K562 (cell line): ENCODE measurements at regions not wholly inside any gene's neighbourhood (a gene's known extent, or its start where the extent isn't known, plus 50 kb on each side); places are given as distances from the start of the nearest gene placed in this dataset.

Source experiments
- TF ChIP-seq, protein P1 (sequence below): sonication (generic); formaldehyde crosslinking; IDR thresholded peaks from 2 replicates; pipeline ENCODE4 v1.8.0; 2023; ENCODE audit warnings: missing genetic modification reagents, mild to moderate bottlenecking, borderline replicate concordance
- TF ChIP-seq, protein P2 (sequence below): fragments of 250-450 bp; sonication (Bioruptor Pico); IDR thresholded peaks from 2 replicates; pipeline ENCODE4 v1.5.1; 2021; ENCODE audit warnings: mild to moderate bottlenecking
- TF ChIP-seq, protein P3 (sequence below): sonication (generic); formaldehyde crosslinking; IDR thresholded peaks from 2 replicates; pipeline ENCODE4 v1.8.0; 2022; ENCODE audit warnings: mild to moderate bottlenecking, missing genetic modification reagents

DNA sequence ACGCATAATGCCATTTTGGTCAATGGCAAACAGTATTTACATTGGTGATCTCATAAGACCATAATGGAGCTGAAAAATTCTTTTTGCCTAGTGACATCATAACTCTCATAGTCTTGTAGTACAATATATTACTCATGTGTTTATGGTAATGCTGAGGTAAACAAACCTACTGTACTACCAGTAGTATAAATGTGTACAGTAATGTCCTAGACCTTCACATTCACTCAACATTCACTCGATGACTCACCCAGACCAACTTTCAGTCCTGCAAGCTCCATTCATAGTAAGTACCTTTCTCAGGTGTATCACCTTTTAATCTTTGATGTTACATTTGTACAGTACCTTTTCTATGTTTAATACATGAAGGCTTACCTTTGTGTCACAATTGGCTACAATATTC lies 558.2 kb upstream of the PIK3C3 start (continued):
- TF ChIP-seq, protein P1, sequence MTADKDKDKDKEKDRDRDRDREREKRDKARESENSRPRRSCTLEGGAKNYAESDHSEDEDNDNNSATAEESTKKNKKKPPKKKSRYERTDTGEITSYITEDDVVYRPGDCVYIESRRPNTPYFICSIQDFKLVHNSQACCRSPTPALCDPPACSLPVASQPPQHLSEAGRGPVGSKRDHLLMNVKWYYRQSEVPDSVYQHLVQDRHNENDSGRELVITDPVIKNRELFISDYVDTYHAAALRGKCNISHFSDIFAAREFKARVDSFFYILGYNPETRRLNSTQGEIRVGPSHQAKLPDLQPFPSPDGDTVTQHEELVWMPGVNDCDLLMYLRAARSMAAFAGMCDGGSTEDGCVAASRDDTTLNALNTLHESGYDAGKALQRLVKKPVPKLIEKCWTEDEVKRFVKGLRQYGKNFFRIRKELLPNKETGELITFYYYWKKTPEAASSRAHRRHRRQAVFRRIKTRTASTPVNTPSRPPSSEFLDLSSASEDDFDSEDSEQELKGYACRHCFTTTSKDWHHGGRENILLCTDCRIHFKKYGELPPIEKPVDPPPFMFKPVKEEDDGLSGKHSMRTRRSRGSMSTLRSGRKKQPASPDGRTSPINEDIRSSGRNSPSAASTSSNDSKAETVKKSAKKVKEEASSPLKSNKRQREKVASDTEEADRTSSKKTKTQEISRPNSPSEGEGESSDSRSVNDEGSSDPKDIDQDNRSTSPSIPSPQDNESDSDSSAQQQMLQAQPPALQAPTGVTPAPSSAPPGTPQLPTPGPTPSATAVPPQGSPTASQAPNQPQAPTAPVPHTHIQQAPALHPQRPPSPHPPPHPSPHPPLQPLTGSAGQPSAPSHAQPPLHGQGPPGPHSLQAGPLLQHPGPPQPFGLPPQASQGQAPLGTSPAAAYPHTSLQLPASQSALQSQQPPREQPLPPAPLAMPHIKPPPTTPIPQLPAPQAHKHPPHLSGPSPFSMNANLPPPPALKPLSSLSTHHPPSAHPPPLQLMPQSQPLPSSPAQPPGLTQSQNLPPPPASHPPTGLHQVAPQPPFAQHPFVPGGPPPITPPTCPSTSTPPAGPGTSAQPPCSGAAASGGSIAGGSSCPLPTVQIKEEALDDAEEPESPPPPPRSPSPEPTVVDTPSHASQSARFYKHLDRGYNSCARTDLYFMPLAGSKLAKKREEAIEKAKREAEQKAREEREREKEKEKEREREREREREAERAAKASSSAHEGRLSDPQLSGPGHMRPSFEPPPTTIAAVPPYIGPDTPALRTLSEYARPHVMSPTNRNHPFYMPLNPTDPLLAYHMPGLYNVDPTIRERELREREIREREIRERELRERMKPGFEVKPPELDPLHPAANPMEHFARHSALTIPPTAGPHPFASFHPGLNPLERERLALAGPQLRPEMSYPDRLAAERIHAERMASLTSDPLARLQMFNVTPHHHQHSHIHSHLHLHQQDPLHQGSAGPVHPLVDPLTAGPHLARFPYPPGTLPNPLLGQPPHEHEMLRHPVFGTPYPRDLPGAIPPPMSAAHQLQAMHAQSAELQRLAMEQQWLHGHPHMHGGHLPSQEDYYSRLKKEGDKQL (CRISPR knock-in tag): no peak
- TF ChIP-seq, protein P2, sequence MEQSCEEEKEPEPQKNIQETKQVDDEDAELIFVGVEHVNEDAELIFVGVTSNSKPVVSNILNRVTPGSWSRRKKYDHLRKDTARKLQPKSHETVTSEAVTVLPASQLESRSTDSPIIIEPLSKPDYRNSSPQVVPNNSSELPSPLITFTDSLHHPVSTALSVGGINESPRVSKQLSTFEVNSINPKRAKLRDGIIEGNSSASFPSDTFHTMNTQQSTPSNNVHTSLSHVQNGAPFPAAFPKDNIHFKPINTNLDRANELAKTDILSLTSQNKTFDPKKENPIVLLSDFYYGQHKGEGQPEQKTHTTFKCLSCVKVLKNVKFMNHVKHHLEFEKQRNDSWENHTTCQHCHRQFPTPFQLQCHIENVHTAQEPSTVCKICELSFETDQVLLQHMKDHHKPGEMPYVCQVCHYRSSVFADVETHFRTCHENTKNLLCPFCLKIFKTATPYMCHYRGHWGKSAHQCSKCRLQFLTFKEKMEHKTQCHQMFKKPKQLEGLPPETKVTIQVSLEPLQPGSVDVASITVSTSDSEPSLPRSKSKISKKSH (CRISPR knock-in tag): no peak
- TF ChIP-seq, protein P3, sequence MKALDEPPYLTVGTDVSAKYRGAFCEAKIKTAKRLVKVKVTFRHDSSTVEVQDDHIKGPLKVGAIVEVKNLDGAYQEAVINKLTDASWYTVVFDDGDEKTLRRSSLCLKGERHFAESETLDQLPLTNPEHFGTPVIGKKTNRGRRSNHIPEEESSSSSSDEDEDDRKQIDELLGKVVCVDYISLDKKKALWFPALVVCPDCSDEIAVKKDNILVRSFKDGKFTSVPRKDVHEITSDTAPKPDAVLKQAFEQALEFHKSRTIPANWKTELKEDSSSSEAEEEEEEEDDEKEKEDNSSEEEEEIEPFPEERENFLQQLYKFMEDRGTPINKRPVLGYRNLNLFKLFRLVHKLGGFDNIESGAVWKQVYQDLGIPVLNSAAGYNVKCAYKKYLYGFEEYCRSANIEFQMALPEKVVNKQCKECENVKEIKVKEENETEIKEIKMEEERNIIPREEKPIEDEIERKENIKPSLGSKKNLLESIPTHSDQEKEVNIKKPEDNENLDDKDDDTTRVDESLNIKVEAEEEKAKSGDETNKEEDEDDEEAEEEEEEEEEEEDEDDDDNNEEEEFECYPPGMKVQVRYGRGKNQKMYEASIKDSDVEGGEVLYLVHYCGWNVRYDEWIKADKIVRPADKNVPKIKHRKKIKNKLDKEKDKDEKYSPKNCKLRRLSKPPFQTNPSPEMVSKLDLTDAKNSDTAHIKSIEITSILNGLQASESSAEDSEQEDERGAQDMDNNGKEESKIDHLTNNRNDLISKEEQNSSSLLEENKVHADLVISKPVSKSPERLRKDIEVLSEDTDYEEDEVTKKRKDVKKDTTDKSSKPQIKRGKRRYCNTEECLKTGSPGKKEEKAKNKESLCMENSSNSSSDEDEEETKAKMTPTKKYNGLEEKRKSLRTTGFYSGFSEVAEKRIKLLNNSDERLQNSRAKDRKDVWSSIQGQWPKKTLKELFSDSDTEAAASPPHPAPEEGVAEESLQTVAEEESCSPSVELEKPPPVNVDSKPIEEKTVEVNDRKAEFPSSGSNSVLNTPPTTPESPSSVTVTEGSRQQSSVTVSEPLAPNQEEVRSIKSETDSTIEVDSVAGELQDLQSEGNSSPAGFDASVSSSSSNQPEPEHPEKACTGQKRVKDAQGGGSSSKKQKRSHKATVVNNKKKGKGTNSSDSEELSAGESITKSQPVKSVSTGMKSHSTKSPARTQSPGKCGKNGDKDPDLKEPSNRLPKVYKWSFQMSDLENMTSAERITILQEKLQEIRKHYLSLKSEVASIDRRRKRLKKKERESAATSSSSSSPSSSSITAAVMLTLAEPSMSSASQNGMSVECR (CRISPR knock-in tag): no peak
- TF ChIP-seq, all 486 proteins: peak for 0
